ENCODE measurements at regions not wholly inside any gene's neighbourhood (a gene's known extent, or its start where the extent isn't known, plus 50 kb on each side); places are given as distances from the start of the nearest gene placed in this dataset.
"Not testable (repeated sequence)": the region's sequence is repeated elsewhere in the genome, so short reads cannot be mapped to it uniquely, and the experiment has no call there.

DNA sequence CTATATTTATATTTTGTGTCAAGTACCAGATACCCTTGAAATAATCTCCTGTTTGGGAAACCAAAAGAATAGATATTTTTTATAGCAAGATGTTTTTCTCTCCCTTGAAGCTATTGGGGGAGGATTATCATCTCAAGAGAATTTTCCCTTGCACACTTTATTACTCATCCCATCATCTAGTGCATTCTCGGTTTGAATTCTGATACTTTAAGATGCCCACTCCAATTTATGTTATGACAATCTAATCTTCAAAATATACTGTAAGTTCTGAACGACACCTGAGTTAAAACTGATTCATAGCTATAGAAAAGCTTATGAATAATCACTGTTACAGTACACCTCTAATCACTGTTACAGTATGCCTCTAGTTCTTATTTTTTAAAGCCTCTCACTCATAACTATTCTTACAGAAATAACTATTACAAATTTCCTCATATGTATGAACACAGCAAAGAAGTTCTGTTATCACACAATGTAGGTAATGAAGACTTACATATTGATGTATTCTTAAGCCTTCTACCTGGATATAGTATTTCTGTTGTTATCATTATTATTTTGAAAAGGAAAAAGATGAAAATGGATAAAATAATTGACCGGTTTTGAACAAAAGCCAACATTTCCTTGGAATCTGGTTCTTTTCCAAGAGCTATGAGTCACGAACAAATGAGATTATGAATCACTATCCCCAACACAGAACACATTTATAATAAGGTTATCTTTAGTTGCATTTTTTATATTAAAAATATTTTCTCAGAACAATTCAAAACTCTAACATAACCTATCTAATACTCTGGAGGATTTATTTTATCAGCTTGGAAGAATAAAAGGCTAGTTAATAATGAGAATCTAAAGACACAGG, 72.3 kb upstream of the FAM13C start:
- TF ChIP-seq, protein P1, sequence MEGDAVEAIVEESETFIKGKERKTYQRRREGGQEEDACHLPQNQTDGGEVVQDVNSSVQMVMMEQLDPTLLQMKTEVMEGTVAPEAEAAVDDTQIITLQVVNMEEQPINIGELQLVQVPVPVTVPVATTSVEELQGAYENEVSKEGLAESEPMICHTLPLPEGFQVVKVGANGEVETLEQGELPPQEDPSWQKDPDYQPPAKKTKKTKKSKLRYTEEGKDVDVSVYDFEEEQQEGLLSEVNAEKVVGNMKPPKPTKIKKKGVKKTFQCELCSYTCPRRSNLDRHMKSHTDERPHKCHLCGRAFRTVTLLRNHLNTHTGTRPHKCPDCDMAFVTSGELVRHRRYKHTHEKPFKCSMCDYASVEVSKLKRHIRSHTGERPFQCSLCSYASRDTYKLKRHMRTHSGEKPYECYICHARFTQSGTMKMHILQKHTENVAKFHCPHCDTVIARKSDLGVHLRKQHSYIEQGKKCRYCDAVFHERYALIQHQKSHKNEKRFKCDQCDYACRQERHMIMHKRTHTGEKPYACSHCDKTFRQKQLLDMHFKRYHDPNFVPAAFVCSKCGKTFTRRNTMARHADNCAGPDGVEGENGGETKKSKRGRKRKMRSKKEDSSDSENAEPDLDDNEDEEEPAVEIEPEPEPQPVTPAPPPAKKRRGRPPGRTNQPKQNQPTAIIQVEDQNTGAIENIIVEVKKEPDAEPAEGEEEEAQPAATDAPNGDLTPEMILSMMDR (IDR thresholded peaks at IDR 0.05): no peak
- H3K4me3 ChIP-seq: no peak overlapping the region
- H3K36me3 ChIP-seq: no peaks in the 10 kb centered on the region
- no peak overlapping the region for H3K27ac ChIP-seq
- intact Hi-C loops (cut with DNase I): no loop called here
- no peak for ATAC-seq
- no peak for DNase-seq
- no peaks in the 10 kb centered on the region for H3K4me1 ChIP-seq
- no peaks in the 10 kb centered on the region for H3K9me3 ChIP-seq
- no peaks in the 10 kb centered on the region for H3K27me3 ChIP-seq

- TF ChIP-seq, protein P1 (IDR thresholded peaks at IDR 0.05): no peak
- Histone ChIP-seq H3K9me3 (no peaks in the 10 kb centered on the region), H3K36me3 (no peaks in the 10 kb centered on the region), H3K27ac (no peak overlapping the region), H3K27me3 (no peaks in the 10 kb centered on the region), H3K4me1 (no peaks in the 10 kb centered on the region), H3K4me3 (no peak overlapping the region)
- DNase-seq (no peak), ATAC-seq (no peak)
- intact Hi-C loops (cut with DNase I): no loop called here
Observed at GRCh38 chr10:59433720-59434428, 71.5 kb upstream of the FAM13C start.

GRCh38 chr10:59432207-59432900, 70.0 kb upstream of the FAM13C start:
- TF ChIP-seq, protein P1 (IDR thresholded peaks at IDR 0.05): no peak
- Histone ChIP-seq H3K9me3 (no peaks in the 10 kb centered on the region), H3K4me1 (no peaks in the 10 kb centered on the region), H3K27me3 (no peaks in the 10 kb centered on the region), H3K27ac (no peak overlapping the region), H3K4me3 (no peak overlapping the region), H3K36me3 (no peaks in the 10 kb centered on the region)
- ATAC-seq: no peak
- intact Hi-C loops (cut with DNase I): no loop called here
- DNase-seq: no peak

GRCh38 chr10:59413795-59414194, 51.4 kb upstream of the FAM13C start:
- H3K27ac ChIP-seq; H3K27me3 ChIP-seq; H3K36me3 ChIP-seq; H3K4me3 ChIP-seq; H3K4me1 ChIP-seq; ATAC-seq; H3K9me3 ChIP-seq; intact Hi-C loops (cut with DNase I); DNase-seq: not testable (repeated sequence)

Data from upper lobe of right lung (tissue), 1 donor.